Type B pancreatic cell (in vitro differentiated cells): ENCODE measurements at regions not wholly inside any gene's neighbourhood (a gene's known extent, or its start where the extent isn't known, plus 50 kb on each side); places are given as distances from the start of the nearest gene placed in this dataset.

ENCODE experiments used
- DNase-seq: peaks from one replicate; pipeline ENCODE4 v3.0.0; 2021; ENCODE audit warnings: mixed read lengths; ENCODE audit not compliant: unreplicated experiment; ENCODE audit errors: extremely low spot score
- H3K27ac Mint-ChIP-seq: 2 replicates; pipeline ENCODE4 v1.8.0; 2021; ENCODE audit warnings: mild to moderate bottlenecking, mixed read lengths
- H3K27me3 Mint-ChIP-seq: 2 replicates; pipeline ENCODE4 v1.8.0; 2021; ENCODE audit warnings: mixed read lengths
- H3K36me3 Mint-ChIP-seq: 2 replicates; pipeline ENCODE4 v1.8.0; 2021; ENCODE audit warnings: mixed read lengths
- H3K4me1 Mint-ChIP-seq: one replicate; pipeline ENCODE4 v1.8.0; 2021; ENCODE audit warnings: mixed read lengths; ENCODE audit not compliant: unreplicated experiment
- H3K4me3 Mint-ChIP-seq: 2 replicates; pipeline ENCODE4 v1.8.0; 2021; ENCODE audit warnings: mild to moderate bottlenecking, mixed read lengths
- H3K9me3 Mint-ChIP-seq: 2 replicates; pipeline ENCODE4 v1.8.0; 2021; ENCODE audit warnings: mixed read lengths
- CTCF ChIP-seq: fragments of 200-600 bp; sonication (generic); conservative IDR thresholded peaks from 2 replicates; pipeline ENCODE4 v1.5.0; 2021; ENCODE audit warnings: antibody characterized with exemption, mild to moderate bottlenecking

GRCh38 chr1:67572594-67573221 lies 112.3 kb upstream of the GADD45A start:
- TF ChIP-seq CTCF = no peak

GRCh38 chr1:67573311-67573872 lies 111.6 kb upstream of the GADD45A start:
- Mint-ChIP-seq H3K4me1 (peaks cover 19% of the 10 kb centered on the region), H3K27me3 (no peaks in the 10 kb centered on the region), H3K4me3 (no peak overlapping the region), H3K27ac (no peak overlapping the region), H3K36me3 (no peaks in the 10 kb centered on the region), H3K9me3 (no peaks in the 10 kb centered on the region)
- TF ChIP-seq CTCF = no peak
- no peak for DNase-seq

More at GRCh38 chr1:67572594-67573221, 112.3 kb upstream of the GADD45A start:
- Mint-ChIP-seq H3K36me3 (no peaks in the 10 kb centered on the region), H3K27me3 (no peaks in the 10 kb centered on the region), H3K4me3 (peak overlapping the region; percentile 14), H3K9me3 (no peaks in the 10 kb centered on the region), H3K4me1 (peaks cover 19% of the 10 kb centered on the region), H3K27ac (no peak overlapping the region)
- no peak for DNase-seq

- Mint-ChIP-seq H3K4me1 (peaks cover 19% of the 10 kb centered on the region), H3K27ac (no peak overlapping the region)
Observed at GRCh38 chr1:67574221-67574620, 110.8 kb upstream of the GADD45A start.

GRCh38 chr1:67575861-67576260 lies 109.1 kb upstream of the GADD45A start:
- Mint-ChIP-seq H3K4me1 (peaks cover 12% of the 10 kb centered on the region), H3K27me3 (no peaks in the 10 kb centered on the region), H3K27ac (no peak overlapping the region), H3K4me3 (no peak overlapping the region), H3K9me3 (no peaks in the 10 kb centered on the region), H3K36me3 (no peaks in the 10 kb centered on the region)
- DNase-seq = no peak
- TF ChIP-seq CTCF = no peak

More at GRCh38 chr1:67574221-67574620, 110.8 kb upstream of the GADD45A start:
- DNase-seq = no peak
- Mint-ChIP-seq H3K9me3 (no peaks in the 10 kb centered on the region), H3K4me3 (no peak overlapping the region), H3K36me3 (no peaks in the 10 kb centered on the region), H3K27me3 (no peaks in the 10 kb centered on the region)
- TF ChIP-seq CTCF = no peak

GRCh38 chr1:67576474-67576873 lies 108.5 kb upstream of the GADD45A start:
- no peaks in the 10 kb centered on the region for H3K36me3 Mint-ChIP-seq
- no peaks in the 10 kb centered on the region for H3K9me3 Mint-ChIP-seq
- H3K4me1 Mint-ChIP-seq = peaks cover 12% of the 10 kb centered on the region
- no peak for DNase-seq
- TF ChIP-seq CTCF = no peak
- H3K27me3 Mint-ChIP-seq = no peaks in the 10 kb centered on the region
- H3K4me3 Mint-ChIP-seq = no peak overlapping the region
- H3K27ac Mint-ChIP-seq = no peak overlapping the region
